HG03460 (cell line): ENCODE measurements at regions not wholly inside any gene's neighbourhood (a gene's known extent, or its start where the extent isn't known, plus 50 kb on each side); places are given as distances from the start of the nearest gene placed in this dataset.
"Not testable (repeated sequence)": the region's sequence is repeated elsewhere in the genome, so short reads cannot be mapped to it uniquely, and the experiment has no call there.

Experiments
- ATAC-seq: cut with Tn5 transposase; IDR thresholded peaks from one replicate; pipeline ENCODE4 v1.9.1; 2021; ENCODE audit not compliant: unreplicated experiment

DNA sequence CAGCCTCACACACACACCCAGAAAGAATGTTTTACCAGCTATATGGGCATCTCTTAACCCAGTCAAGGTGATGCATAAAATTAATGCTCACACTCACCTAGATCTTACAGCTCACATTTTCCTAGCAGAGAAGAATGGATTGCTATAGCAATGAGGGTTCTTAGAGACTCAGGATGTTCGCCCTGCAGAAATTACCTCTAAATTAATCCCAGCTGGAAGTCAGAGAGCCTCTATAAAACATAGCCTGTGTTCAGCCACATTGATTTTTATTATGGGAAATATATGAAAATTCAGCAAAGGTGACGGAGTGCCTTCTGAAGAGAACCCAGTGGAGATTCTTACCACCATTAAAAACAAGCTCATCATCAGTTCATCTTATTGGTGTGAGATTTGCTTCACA is 528.3 kb upstream of the ZFP42 start:
- ATAC-seq: no peak

DNA sequence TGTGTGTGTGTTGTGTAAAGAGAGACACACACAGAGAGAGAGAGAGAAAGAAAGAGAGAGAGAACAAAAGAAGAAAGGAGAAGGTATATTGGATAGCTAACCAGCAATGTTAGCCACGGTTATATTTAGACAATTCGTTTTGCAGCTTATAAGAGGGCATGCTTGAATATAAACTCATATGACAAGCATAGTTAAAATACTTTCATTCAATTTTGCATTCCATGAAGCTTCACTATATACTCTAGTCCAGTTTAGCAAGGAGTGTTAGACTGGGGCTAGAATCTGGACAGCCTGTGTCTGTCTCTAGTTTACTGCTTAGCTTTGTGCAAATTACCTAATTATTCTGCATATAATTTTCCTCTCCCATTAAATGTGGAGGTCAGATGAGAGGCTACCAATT is 525.9 kb upstream of the ZFP42 start:
- ATAC-seq: no peak

DNA sequence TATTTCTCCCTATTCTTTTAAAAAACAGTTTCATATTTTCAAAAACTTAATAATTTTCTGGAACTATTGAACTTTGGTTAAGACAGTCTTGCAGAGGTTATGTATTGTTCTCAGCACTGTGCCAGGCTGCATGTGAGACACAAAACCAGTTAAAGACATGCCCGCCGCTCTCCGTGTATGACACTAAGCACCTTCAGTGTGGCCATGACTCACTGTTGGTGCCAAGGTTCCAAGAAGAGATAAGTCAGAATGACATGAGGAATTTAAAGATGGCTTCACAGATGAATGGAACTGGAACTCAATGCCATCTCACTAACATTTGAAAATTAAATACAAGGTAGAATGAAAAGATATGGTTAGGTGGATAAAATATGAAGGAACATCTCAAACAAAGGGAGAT is 525.5 kb upstream of the ZFP42 start:
- ATAC-seq: no peak

DNA sequence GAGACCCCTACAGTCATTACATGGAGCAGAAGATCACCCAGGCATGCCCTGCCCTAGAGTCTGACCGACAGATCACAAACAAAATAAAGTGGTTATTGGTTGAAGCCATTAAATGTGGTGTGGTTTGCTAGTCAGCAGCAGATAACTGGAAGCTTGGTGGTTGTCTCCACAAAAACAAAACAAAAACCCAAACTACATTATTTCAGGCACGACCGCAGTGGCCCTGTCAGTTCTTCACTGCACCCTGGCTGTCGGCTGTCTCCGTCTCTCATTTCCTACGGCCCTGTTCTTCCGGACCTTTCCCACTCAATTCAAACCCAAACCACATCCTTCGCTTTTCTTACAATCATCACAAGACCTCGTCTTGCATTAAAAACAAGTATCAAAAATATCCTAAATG is 521.3 kb upstream of the ZFP42 start:
- no peak for ATAC-seq

DNA sequence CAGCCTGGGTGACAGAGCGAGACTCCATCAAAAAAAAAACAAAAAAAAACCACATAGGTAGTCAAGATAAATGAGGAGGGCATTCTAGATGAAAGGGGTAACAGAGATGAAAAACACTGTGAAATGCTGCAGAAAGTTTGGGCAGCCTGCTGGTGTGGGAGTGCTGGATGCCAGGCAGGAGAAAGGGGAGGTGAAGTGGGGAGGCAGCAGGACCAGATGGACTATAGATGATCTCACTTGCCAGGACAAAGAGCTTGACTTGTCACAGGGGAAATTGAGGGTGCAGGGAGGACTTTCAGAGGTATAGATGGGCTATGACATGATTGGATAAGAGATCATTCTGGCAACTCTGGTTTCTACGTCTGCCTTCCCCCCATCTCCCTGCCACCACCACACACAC is 519.7 kb upstream of the ZFP42 start:
- ATAC-seq: no peak

DNA sequence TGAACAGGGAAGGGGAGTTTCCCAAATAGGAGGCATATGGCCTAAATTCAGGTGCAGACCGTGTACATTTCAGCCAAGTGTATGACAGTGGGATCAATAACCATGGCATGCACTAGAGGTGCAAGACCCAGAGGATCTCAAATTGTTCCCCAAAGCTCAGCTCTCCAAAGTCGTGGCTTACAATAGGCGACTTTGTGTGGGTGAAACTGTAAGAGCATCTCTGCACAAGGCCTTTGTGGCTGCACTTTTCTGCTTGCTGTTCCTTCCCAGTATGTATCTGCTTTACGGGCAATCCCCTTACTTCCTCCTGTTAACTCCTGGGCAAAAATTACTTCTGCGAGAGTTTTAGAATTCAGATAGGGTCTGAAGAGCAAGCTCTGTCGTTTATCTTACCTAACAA is 518.3 kb upstream of the ZFP42 start:
- no peak for ATAC-seq

DNA sequence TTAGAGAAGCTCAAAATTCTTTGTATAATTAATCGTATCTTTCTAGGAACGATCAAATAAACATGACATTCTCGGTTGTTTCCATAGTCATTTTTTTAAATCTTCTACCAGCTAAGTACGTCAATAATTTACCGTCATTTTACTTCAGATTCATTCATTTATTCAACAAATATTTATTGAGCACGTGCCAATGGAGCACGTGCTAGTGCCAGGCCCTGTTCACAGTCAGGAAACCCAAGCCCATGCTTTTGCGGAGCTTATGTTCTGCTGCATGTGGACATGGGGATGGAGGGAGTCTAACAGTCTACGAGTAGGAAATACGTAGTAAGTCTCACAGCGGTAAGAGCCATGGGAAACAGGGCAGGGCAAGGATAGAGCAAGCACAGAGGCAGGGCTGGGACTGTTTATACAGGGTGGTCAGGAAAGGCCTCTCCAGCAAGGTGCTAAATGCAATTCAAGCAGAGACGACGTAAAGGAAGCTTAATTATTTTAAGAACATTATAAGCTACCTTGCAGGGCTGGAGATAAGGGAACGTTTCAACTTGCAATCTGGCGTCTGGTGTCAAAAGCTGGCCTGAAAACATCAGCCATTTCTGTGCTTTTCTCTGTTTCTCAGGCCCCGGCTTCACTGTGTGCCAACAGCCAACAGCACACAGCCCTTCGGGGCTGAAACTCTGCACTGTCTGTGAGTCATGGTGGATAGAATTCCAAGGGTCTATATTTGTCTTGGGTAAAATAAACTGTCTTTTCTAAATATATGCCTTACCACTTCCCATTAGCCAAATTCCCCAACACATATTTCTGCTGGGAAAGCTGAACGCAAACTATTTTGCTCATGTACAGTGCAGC is 517.1 kb upstream of the ZFP42 start:
- no peak for ATAC-seq

DNA sequence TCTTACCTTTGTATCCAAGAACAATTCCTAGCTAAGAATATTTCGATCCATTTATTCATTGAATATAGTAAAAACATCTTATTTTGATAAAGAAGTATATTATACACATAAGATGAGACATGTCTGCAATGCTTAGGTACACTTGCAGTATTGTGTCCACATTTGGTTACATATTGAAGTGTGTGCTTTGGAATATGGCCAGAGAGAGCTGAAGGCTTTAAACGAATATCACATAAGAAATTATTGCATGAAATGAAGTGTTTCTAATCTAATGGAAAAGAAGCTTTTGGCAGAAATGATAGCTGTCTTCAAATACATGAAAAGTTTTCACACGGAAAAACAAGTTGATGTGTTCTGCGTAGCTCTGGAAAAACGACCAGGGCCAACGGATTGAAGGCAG is 516.1 kb upstream of the ZFP42 start:
- no peak for ATAC-seq

DNA sequence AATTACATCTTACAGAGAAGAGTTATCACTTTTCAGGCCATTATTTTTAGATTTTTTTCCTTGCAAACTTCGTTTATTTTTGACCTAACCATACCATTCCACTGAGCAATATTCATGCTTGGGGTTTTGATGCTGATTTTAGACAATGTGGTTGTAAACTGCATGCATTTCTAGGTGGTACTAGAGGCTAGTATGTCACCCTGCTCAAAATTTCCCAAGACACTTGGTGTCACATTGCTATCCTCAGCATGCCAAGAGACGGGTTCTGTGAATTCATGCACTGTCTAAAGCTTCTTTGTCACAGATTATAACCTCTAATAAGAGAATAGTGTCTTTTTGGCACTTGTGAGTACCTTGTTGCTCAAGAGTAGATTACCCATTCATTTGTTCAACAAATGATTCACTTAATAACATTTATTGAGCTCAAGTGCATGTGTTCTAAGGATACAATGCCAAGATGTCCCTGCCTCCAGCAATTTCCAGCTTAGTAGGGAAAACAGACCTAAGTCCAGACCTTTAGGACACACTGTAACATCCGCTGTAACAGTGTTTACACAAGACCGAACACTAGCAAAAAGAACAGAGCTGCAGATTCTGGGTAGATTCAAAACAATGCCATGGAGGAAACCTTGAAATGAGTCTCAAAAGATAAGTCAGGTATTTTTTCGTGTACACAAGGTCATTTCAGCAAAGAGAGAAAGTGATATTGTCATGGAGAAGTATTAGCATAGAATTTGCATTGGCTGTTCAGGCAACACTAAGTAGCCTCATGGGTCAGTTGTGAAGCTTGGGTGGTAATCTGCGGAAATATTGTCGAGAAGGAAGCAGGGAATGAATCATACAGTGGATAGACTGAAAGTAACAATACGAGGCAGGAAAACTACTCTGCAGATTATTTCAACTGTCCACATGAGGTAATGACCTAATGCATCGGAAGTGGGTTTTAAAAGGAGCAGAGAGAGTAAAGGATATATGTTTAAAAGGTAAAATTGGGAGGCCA is 515.1 kb upstream of the ZFP42 start:
- ATAC-seq: no peak

DNA sequence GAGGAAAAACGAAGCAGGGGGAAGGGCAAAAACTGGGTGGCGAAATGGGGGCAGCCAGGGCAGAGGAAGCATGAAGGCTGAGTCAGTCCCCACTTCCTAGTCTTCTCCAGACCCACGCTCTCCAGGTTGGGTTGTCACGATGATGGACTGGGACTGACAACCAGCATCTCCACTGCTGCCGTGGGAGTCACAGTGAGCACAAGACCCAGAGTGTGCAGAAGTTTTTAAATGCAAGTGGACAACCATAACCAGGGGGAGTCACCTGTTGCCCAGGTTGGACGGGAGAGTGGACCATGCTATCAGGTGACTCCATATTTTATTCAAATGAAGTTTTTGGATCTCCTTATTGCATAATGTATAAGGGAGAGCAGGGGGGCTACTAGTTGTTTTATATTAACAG is 511.4 kb upstream of the ZFP42 start:
- ATAC-seq: no peak

DNA sequence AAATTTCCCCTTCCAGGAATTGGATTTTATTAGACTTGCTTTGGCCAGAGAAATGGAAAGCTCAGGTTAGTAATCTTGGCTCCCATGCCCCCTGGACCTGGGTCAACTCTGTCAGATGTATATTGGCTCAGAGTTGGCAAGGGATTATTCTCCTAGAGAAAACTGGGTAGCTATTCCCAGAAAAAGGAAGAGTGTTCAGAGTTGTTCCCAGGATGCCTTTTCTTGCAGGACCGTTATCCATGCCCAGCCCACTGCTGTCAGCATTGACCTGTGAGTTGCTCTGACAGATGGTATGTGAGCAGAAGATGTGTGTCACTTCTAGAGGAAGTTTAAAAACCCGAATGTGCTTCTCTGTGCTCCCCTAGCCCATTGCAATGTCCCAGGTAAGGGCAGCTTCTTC is 509.9 kb upstream of the ZFP42 start:
- ATAC-seq: no peak

DNA sequence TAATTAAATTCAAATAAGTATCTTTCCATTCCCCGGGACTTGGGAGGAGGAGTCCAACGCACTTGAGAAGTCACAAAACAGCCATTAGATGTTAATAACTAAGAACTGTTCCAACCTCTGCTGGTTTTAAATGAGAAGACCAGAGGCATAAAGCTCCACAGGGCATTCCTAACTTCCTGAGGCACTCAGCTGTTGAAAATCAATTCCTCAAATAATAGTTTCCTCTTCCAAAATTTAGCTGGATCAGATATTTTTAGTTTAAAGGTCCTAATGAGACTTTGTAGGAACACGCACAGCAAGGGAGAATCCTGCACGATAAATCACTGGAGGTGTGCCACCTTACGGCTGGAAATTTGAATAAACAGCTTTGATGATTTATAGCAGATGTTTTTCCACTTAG is 504.3 kb upstream of the ZFP42 start:
- no peak for ATAC-seq

DNA sequence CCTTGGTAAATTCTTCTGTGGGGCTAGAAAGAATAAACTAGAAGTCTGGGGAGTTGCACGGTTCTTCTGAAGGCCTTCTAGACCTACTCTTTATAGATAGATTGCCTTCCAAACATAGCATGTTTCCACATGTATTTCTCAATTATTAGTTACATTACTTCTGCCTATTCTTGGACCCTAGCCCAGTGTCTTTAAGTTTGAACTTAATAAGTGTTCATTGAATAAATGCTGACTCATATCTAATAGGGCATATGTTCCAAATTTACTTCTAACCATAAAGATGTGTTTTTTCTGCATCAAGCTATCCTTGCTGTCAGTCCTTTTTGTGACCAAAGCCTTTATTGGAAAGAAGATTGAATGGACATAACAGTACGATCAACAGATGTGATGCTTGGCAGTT is 503.6 kb upstream of the ZFP42 start:
- no peak for ATAC-seq

DNA sequence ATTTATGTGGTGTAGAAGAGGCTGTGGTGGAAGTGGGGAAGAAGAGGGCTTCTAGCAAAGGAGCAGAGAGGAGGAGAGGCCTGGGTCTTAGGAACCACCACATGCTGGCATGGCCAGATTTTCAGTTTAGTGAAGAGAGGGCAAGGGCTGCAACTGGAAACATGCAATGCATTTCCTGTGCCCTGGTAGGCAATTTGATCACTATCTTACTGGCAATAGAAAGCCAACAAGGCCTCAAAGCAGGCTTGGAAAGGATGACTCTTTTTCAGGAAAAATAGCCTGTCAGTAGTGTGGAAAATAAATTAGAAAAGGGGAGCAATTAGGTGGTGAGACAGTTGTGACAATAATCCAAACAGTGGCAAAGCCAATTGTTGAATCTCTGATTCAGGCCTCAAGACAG is 501.9 kb upstream of the ZFP42 start:
- no peak for ATAC-seq

DNA sequence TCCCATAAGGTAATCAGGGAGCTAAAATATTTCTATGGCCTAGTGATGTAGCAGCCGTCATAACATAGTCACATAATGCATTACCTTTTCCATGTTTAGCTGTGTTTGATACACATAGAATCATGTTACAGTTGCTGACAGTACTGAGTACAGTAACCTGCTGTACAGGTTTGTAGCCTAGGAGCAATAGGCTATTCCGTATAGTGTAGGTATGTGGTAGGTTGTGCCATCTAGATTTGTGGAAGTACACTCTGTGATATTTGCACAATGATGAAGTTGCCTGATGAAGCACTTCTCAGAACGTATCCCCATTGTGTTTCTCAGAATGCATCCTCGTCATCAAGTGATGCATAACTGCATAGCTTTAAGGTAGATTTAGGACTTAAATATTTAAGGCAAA is 495.6 kb upstream of the ZFP42 start:
- no peak for ATAC-seq

DNA sequence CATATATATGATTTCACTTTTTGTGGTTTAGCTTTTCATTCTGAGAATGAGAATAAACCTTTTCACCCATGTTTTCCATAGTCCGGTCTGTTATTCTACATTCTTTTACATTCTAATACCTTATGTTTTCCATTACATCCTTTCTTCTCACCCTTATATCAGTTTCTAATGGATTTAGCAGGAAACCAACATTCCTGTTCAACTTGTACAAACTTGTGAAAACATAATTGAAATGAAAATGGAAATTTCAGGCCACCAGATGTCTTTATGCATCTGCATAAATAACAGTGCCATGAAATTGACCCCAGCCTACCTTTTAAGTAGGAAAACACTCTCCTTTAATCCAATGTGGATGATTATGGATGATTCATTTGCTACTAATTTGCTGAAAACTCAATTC is 494.8 kb upstream of the ZFP42 start:
- no peak for ATAC-seq

DNA sequence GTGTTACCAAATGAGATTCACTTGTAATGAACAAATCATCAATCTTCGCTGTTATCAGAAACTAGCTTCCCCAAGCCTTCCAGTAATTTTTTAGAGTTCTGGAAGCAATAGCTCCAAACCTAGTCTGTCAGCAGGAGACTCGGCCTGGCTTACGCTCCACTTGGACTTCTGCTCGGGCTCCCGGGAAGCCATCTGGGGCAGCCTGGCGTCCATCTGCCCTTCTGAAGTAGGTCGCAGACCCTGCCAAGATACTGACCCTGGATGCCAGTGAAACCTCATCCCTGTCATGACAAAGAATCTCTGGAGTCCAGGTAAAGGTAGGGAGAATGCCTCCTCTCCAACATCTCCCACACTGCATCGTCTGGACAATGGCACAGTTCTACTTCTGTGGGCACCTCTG is 493.8 kb upstream of the ZFP42 start:
- ATAC-seq: no peak

DNA sequence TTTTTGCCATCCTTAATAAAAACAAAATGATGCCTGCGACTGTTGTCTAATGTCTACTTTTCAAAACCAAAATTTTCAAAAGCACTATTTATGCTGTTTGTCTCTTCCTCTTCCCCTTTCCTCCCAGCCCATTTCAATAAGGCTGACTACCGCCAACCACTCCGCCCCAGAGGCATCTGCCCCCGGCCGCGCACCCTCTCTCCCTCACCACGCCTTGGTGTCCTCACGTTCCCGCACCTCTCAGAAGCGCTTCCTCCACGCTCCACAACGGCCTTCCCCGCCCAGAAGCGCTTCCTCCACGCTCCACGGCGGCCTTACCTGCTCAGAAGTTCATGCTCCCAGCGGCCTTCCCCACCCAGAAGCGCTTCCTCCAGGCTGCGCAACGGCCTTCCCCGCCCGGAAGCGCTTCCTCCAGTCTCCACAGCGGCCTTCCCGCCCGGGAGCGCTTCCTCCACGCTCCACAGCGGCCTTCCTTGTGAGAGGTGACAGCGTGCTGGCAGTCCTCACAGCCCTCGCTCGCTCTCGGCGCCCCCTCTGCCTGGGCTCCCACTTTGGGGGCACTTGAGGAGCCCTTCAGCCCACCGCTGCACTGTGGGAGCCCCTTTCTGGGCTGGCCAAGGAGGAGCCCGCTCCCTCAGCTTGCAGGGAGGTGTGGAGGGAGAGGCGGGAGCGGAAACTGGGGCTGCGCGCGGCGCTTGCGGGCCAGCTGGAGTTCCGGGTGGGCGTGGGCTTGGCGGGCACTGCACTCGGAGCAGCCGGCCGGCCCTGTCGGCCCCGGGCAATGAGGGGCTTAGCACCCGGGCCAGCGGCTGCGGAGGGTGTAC is 490.4 kb upstream of the ZFP42 start:
- ATAC-seq: no peak

DNA sequence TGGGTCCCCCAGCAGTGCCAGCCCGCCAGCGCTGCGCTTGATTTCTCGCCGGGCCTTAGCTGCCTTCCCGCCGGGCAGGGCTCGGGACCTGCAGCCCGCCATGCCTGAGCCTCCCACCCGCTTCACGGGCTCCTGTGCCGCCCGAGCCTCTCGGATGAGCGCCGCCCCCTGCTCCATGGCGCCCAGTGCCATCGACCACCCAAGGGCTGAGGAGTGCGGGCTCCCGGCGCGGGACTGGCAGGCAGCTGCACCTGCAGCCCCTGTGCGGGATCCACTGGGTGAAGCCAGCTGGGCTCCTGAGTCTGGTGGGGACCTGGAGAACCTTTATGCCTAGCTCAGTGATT is 489.8 kb upstream of the ZFP42 start:
- not testable (repeated sequence) for ATAC-seq

DNA sequence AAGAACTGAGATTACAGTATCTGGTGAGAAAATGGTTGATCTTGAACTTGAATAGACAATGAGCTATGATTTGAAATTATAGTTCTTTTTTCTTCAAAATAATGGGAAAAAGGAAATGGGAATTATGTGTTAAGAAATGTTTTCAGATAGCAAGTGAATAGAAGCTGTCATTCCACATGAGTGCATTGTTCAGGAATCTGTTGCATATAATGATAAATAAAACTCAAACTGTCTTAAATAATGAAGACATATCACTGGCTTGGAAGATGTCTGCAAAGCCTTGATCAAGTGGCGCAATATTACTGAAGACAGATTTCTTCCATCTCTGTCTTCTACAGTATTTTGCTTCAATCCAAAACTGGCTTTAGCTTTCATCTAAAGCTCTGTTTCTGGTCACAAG is 479.3 kb upstream of the ZFP42 start:
- ATAC-seq: no peak

DNA sequence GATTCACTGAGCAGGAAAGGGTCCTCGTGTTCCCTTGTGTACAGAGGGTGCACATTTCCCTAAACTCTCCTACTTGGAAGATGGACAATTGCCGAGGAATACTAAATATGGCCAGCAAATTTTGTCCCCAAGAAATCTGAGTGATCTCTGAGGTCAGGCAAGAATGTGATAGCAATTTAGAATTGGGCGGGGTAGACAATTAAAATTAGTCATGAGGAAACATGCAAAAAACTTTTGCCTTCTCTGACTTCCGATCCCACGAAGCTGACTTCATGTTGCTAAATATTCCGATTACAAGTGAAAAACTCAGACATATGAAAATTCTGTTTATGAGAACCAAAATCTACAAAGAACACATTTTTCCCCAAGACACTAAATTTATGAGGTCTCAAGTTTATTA is 453.9 kb upstream of the ZFP42 start:
- ATAC-seq: no peak
